ENCODE measurements at regions not wholly inside any gene's neighbourhood (a gene's known extent, or its start where the extent isn't known, plus 50 kb on each side); places are given as distances from the start of the nearest gene placed in this dataset.

GRCh38 chr11:70812472-70812871 is 414.1 kb downstream of the CTTN start:
- ATAC-seq (ENCODE audit: low read depth) = no peak
- no peak for DNase-seq (ENCODE audit: low spot score)
- no peaks in the 10 kb centered on the region for H3K9me3 ChIP-seq (ENCODE audit: severe bottlenecking)
- H3K36me3 ChIP-seq (ENCODE audit: low read depth) = no peaks in the 10 kb centered on the region
- no peak overlapping the region for H3K27ac ChIP-seq (ENCODE audit: poor library complexity, severe bottlenecking)
- no peaks in the 10 kb centered on the region for H3K4me1 ChIP-seq (ENCODE audit: insufficient read depth, poor library complexity, severe bottlenecking)
- H3K27me3 ChIP-seq (ENCODE audit: insufficient read depth, poor library complexity, severe bottlenecking) = no peaks in the 10 kb centered on the region
- H3K4me3 ChIP-seq (ENCODE audit: severe bottlenecking) = no peak overlapping the region
- no peak for TF ChIP-seq CTCF (IDR thresholded peaks at IDR 0.05; ENCODE audit: poor library complexity, severe bottlenecking)

- ATAC-seq (ENCODE audit: low read depth) (no peak), DNase-seq (ENCODE audit: low spot score) (no peak)
- H3K4me3 ChIP-seq (ENCODE audit: severe bottlenecking) = no peak overlapping the region
- H3K36me3 ChIP-seq (ENCODE audit: low read depth) = no peaks in the 10 kb centered on the region
- H3K9me3 ChIP-seq (ENCODE audit: severe bottlenecking) = no peaks in the 10 kb centered on the region
- H3K4me1 ChIP-seq (ENCODE audit: insufficient read depth, poor library complexity, severe bottlenecking) = no peaks in the 10 kb centered on the region
- H3K27ac ChIP-seq (ENCODE audit: poor library complexity, severe bottlenecking) = no peak overlapping the region
- H3K27me3 ChIP-seq (ENCODE audit: insufficient read depth, poor library complexity, severe bottlenecking) = no peaks in the 10 kb centered on the region
- TF ChIP-seq CTCF (IDR thresholded peaks at IDR 0.05; ENCODE audit: poor library complexity, severe bottlenecking) = no peak
Observed at GRCh38 chr11:70813651-70814050, 415.3 kb downstream of the CTTN start.

GRCh38 chr11:70815485-70815832 is 417.1 kb downstream of the CTTN start:
- H3K36me3 ChIP-seq (ENCODE audit: low read depth) = no peaks in the 10 kb centered on the region
- H3K9me3 ChIP-seq (ENCODE audit: severe bottlenecking) = no peaks in the 10 kb centered on the region
- no peaks in the 10 kb centered on the region for H3K4me1 ChIP-seq (ENCODE audit: insufficient read depth, poor library complexity, severe bottlenecking)
- no peaks in the 10 kb centered on the region for H3K27me3 ChIP-seq (ENCODE audit: insufficient read depth, poor library complexity, severe bottlenecking)
- no peak overlapping the region for H3K27ac ChIP-seq (ENCODE audit: poor library complexity, severe bottlenecking)
- no peak for ATAC-seq (ENCODE audit: low read depth)
- DNase-seq (ENCODE audit: low spot score) = no peak
- H3K4me3 ChIP-seq (ENCODE audit: severe bottlenecking) = no peak overlapping the region
- no peak for TF ChIP-seq CTCF (IDR thresholded peaks at IDR 0.05; ENCODE audit: poor library complexity, severe bottlenecking)

- no peak overlapping the region for H3K27ac ChIP-seq (ENCODE audit: poor library complexity, severe bottlenecking)
- no peak for TF ChIP-seq CTCF (IDR thresholded peaks at IDR 0.05; ENCODE audit: poor library complexity, severe bottlenecking)
- no peak for DNase-seq (ENCODE audit: low spot score)
- no peaks in the 10 kb centered on the region for H3K27me3 ChIP-seq (ENCODE audit: insufficient read depth, poor library complexity, severe bottlenecking)
- H3K36me3 ChIP-seq (ENCODE audit: low read depth) = no peaks in the 10 kb centered on the region
- no peak overlapping the region for H3K4me3 ChIP-seq (ENCODE audit: severe bottlenecking)
- no peak for ATAC-seq (ENCODE audit: low read depth)
- no peaks in the 10 kb centered on the region for H3K9me3 ChIP-seq (ENCODE audit: severe bottlenecking)
- H3K4me1 ChIP-seq (ENCODE audit: insufficient read depth, poor library complexity, severe bottlenecking) = no peaks in the 10 kb centered on the region
Observed at GRCh38 chr11:70816156-70816678, 417.9 kb downstream of the CTTN start.

- no peak for TF ChIP-seq CTCF (IDR thresholded peaks at IDR 0.05; ENCODE audit: poor library complexity, severe bottlenecking)
- Histone ChIP-seq H3K4me3 (ENCODE audit: severe bottlenecking) (no peak overlapping the region), H3K27me3 (ENCODE audit: insufficient read depth, poor library complexity, severe bottlenecking) (no peaks in the 10 kb centered on the region), H3K4me1 (ENCODE audit: insufficient read depth, poor library complexity, severe bottlenecking) (no peaks in the 10 kb centered on the region), H3K9me3 (ENCODE audit: severe bottlenecking) (no peaks in the 10 kb centered on the region), H3K27ac (ENCODE audit: poor library complexity, severe bottlenecking) (no peak overlapping the region), H3K36me3 (ENCODE audit: low read depth) (no peaks in the 10 kb centered on the region)
- no peak for ATAC-seq (ENCODE audit: low read depth)
- DNase-seq (ENCODE audit: low spot score) = no peak
Observed at GRCh38 chr11:70818351-70818750, 420.0 kb downstream of the CTTN start.

All from RWPE2 (cell line).